Stimulated activated CD8-positive, alpha-beta memory T cell treated with anti-CD3 and anti-CD28 coated beads, Interleukin-4, amount 100 ng/mL, for 48 hours (primary cell): ENCODE measurements at regions not wholly inside any gene's neighbourhood (a gene's known extent, or its start where the extent isn't known, plus 50 kb on each side); places are given as distances from the start of the nearest gene placed in this dataset.

ENCODE experiments used
- DNase-seq: peaks from one replicate; pipeline ENCODE4 v3.0.0-alpha.2; 2020

GRCh38 chr22:48587236-48587865, 1240.3 kb downstream of the BRD1 start:
- no peak for DNase-seq

- no peak for DNase-seq
These were observed 1240.9 kb downstream of the BRD1 start for GRCh38 chr22:48586799-48587185.

- no peak for DNase-seq
These were observed 1241.5 kb downstream of the BRD1 start for GRCh38 chr22:48585916-48586798.

GRCh38 chr22:48584170-48584569, 1243.5 kb downstream of the BRD1 start:
- no peak for DNase-seq

- DNase-seq = no peak
These were observed 1245.7 kb downstream of the BRD1 start for GRCh38 chr22:48581796-48582469.

GRCh38 chr22:48581205-48581766, 1246.4 kb downstream of the BRD1 start:
- no peak for DNase-seq

- DNase-seq = no peak
These were observed 1247.1 kb downstream of the BRD1 start for GRCh38 chr22:48580481-48580970.

GRCh38 chr22:48579928-48580309, 1247.8 kb downstream of the BRD1 start:
- no peak for DNase-seq

- no peak for DNase-seq
These were observed 1248.4 kb downstream of the BRD1 start for GRCh38 chr22:48579043-48579927.

- DNase-seq = no peak
These were observed 1249.3 kb downstream of the BRD1 start for GRCh38 chr22:48578138-48579042.

- DNase-seq = no peak
These were observed 1250.0 kb downstream of the BRD1 start for GRCh38 chr22:48577691-48578090.

GRCh38 chr22:48577014-48577690, 1250.5 kb downstream of the BRD1 start:
- DNase-seq = no peak

- peak; percentile 34 for DNase-seq
These were observed 1251.2 kb downstream of the BRD1 start for GRCh38 chr22:48576333-48577013.

GRCh38 chr22:48575618-48576332, 1251.9 kb downstream of the BRD1 start:
- no peak for DNase-seq

- peak; percentile 57 for DNase-seq
These were observed 1252.7 kb downstream of the BRD1 start for GRCh38 chr22:48574776-48575617.

GRCh38 chr22:48573766-48574165, 1253.9 kb downstream of the BRD1 start:
- no peak for DNase-seq

- DNase-seq = no peak
These were observed 1254.7 kb downstream of the BRD1 start for GRCh38 chr22:48572951-48573350.

GRCh38 chr22:48570912-48571311, 1256.8 kb downstream of the BRD1 start:
- no peak for DNase-seq
